ENCODE measurements at regions not wholly inside any gene's neighbourhood (a gene's known extent, or its start where the extent isn't known, plus 50 kb on each side); places are given as distances from the start of the nearest gene placed in this dataset.
"Not testable (repeated sequence)": the region's sequence is repeated elsewhere in the genome, so short reads cannot be mapped to it uniquely, and the experiment has no call there.

GRCh38 chr10:28993861-28994260, 295.0 kb upstream of the LYZL1 start:
- TF ChIP-seq CTCF (conservative IDR thresholded peaks at IDR 0.05; ENCODE audit: low read depth) = no peak
- POLR2A ChIA-PET (ENCODE audit: low non-redundant PET) = no interaction called here
- DNase-seq (ENCODE audit: low spot score) = no peak
- CTCF ChIA-PET = no interaction called here
- no peak overlapping the region for H3K27ac ChIP-seq

GRCh38 chr10:28994802-28995201, 294.1 kb upstream of the LYZL1 start:
- DNase-seq (ENCODE audit: low spot score); CTCF ChIA-PET; H3K27ac ChIP-seq; POLR2A ChIA-PET (ENCODE audit: low non-redundant PET): not testable (repeated sequence)

DNA sequence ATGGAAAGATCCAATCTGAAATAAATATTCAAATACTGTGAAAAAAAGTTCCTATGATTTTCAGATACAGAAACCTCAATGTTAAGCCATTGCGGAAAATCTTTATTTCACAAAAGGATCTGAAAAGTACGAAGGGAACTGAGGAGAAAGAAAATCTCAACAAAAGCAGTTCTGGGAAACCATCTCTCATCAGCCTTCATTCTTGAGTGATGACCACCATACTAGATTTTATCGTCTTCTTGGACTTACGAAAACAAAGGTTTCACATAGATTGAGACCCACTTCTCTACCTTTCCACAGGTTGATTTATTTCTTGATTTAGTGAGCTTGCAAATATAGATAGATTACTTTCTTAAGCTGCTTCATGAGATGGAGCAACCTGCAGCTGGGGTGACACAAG, 293.4 kb upstream of the LYZL1 start:
- CTCF ChIA-PET = interaction anchor here (0.8 kb wide), 1 partner anchor 73 kb away, joined by 3 read pairs; no protein-coding TSS in a partner anchor
- POLR2A ChIA-PET (ENCODE audit: low non-redundant PET) = interaction anchor here (0.7 kb wide), 1 partner anchor 9 kb away, joined by 3 read pairs; no protein-coding TSS in a partner anchor
- TF ChIP-seq CTCF (conservative IDR thresholded peaks at IDR 0.05; ENCODE audit: low read depth) = no peak
- H3K27ac ChIP-seq = no peak overlapping the region
- DNase-seq (ENCODE audit: low spot score) = no peak

- CTCF ChIA-PET = interaction anchor here (0.8 kb wide), 1 partner anchor 73 kb away, joined by 3 read pairs; no protein-coding TSS in a partner anchor
- no peak overlapping the region for H3K27ac ChIP-seq
- POLR2A ChIA-PET (ENCODE audit: low non-redundant PET) = no interaction called here
- DNase-seq (ENCODE audit: low spot score) = no peak
- no peak for TF ChIP-seq CTCF (conservative IDR thresholded peaks at IDR 0.05; ENCODE audit: low read depth)
These were observed 292.5 kb upstream of the LYZL1 start for GRCh38 chr10:28996345-28996744.

DNA sequence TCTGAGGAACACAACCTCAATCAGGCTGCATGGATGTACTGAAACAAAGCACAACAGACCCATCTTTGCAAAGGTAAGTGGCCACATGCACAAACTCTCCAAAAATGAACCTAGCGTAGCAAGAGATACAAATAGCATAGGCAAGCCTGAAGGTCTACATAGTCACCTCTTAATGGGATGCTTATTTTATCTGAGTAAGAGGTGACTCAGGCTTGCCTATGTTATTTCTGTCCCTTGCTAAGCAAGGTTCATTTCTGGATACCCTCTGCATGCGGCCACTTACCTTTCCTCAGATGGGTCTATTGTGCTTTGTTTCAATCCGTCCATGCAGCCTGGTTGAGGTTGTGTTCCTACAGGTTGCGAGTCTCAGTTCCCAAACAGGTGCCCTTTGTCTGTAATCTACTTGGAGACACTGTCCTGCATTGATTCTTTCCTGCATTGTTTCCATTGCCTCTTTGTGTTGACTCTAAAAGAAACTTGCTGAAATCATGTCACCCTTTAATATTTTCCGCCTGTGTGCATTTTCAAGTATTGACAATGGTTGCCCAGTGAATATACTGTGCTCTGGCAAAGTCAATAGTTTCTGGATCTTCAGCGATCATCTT, 291.8 kb upstream of the LYZL1 start:
- ChIA-PET CTCF (no interaction called here), POLR2A (ENCODE audit: low non-redundant PET) (no interaction called here)
- no peak for DNase-seq (ENCODE audit: low spot score)
- TF ChIP-seq CTCF (conservative IDR thresholded peaks at IDR 0.05; ENCODE audit: low read depth) = no peak
- no peak overlapping the region for H3K27ac ChIP-seq

DNA sequence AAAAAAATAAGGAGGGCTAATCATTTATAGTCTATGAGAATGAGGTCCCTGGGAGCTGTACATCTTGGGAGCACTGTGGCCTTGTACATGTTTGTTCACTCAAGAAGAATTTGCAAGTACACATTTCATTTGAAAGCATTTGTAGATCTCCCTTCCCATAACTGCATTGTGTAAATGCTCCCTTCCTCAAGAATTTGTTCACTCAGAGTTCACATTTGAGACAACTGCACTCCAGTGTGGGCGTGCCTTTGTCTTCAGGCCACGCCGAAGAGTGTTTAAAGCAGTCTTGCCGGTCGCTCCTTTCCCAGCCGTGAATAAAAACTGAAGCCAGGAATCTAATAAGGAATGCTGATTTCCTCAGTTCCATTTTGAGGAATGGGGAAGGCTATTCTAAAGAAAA, 291.1 kb upstream of the LYZL1 start:
- TF ChIP-seq CTCF (conservative IDR thresholded peaks at IDR 0.05; ENCODE audit: low read depth) = no peak
- DNase-seq (ENCODE audit: low spot score) = no peak
- H3K27ac ChIP-seq = no peak overlapping the region
- POLR2A ChIA-PET (ENCODE audit: low non-redundant PET) = no interaction called here
- CTCF ChIA-PET = no interaction called here

DNA sequence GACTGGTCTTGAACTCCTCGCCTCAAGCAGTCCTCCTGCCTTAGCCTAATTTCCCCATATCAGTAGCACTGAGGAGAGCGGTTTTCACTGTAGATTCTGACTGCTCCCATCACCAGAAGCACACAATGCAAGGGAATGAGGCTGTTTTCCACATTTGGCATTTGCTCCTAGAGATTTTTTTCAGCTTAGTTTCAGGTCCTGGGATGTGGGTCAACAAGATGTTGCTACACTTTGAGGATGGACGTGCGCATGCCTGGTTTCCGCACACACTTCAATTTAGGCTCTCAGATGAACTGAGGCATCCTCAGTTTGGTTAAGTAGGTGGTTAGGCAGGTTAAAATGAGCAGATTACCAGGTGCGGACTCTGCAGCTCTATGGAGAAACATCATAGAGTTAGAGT, 287.1 kb upstream of the LYZL1 start:
- H3K27ac ChIP-seq = no peak overlapping the region
- no peak for DNase-seq (ENCODE audit: low spot score)
- ChIA-PET CTCF (no interaction called here), POLR2A (ENCODE audit: low non-redundant PET) (no interaction called here)
- no peak for TF ChIP-seq CTCF (conservative IDR thresholded peaks at IDR 0.05; ENCODE audit: low read depth)

- CTCF ChIA-PET = not testable (repeated sequence)
These were observed 285.9 kb upstream of the LYZL1 start for GRCh38 chr10:29003014-29003413.

More at GRCh38 chr10:29003014-29003413, 285.9 kb upstream of the LYZL1 start:
- POLR2A ChIA-PET (ENCODE audit: low non-redundant PET); H3K27ac ChIP-seq; DNase-seq (ENCODE audit: low spot score): not testable (repeated sequence)
